NCI-H774 (cell line): ENCODE measurements at regions not wholly inside any gene's neighbourhood (a gene's known extent, or its start where the extent isn't known, plus 50 kb on each side); places are given as distances from the start of the nearest gene placed in this dataset.

Experiments
- DNase-seq: peaks from one replicate; lab custom pipeline; 2025; lab: John Stamatoyannopoulos, UW

DNA sequence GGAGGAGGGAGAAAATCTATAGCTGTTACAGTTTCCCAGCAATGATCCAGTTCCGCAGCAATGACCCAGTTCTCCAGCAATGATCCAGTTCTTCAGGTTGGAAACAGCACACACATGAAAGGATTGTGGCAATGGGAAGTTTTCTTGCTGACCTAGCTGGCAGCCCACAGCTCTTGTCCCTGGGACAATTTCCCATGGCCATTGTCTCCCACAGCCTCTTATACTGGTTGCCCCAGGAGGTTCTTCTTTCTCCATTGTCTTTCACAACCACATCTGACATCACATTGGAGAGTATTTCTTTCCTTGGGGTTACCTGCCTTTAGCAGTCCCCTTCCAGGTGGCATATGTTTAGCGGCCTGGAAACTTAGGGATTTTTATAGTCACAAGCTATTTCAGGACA, 209.8 kb upstream of the PLEKHG7 start:
- DNase-seq, result no peak

DNA sequence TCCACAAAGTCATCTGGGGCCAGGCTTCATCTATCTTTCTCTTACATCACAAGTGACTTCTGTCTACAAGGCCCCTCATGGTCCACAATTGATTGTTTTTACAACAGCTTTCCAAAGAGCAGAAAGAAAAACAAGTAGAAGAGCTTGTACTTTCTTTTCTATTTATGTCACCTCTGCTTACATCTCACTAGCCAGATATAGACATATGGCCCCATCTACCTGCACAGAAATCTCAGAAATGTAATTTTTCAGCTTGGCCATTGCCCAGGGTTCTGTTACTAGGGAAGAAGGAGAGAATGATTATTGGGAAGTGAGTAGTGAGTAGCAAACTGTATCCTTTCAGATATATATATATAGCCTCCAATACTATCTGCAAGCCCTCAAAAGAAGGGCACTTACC, 210.5 kb upstream of the PLEKHG7 start:
- DNase-seq, result no peak

DNA sequence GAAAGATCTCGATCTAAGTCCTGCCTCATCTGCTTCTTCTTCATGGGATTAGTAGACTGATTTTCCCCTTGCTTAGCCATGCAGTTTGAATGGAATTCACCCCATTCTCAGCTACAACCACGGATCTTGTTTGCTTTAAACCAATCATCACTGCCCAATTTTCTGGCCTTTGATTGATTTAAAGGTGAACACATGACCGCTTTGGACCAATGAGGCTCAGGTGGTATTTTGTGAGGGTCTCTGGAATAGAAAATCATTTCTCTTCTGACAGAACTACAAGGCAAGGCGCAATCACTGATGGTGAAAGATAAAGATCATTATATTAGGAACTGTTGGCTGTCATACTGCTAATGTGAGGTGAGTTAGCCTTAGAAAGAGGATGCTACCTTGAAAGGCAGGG, 213.0 kb upstream of the PLEKHG7 start:
- DNase-seq, result no peak

DNA sequence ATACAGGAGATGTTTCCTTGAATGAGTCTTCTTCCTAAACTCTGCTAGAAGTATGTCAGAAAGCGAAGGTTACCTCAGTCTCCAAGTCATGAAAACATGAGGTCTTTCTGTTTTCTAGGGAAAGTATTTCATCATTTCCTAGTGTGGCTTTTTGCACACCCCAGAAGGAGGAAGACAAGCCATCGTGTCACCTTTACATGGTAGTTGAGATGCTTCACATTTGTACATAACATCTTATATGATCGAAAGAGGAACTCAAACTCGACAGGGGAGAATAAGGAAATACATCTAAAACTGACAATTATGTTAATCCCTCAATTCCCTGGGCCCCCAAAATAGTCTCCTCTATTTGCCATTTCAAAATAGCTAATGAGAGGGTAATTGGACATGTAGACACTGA, 214.1 kb upstream of the PLEKHG7 start:
- DNase-seq, result no peak

DNA sequence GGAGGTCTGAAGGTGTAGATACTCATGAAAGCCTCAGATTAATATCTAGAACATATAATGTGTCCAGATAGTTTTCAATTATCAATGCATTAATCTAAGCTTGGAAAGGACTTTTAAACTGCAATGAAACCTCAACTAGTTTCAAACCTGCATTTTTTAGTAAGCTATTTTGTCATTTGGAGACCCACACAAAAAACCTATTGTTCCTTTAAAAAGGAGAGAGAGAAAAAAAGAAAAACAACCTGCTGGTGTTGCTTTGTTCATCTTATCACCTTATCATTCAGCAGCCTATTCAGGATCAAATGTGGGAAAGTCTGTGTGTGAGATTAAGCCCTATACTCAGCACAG, 215.7 kb upstream of the PLEKHG7 start:
- DNase-seq, result no peak

DNA sequence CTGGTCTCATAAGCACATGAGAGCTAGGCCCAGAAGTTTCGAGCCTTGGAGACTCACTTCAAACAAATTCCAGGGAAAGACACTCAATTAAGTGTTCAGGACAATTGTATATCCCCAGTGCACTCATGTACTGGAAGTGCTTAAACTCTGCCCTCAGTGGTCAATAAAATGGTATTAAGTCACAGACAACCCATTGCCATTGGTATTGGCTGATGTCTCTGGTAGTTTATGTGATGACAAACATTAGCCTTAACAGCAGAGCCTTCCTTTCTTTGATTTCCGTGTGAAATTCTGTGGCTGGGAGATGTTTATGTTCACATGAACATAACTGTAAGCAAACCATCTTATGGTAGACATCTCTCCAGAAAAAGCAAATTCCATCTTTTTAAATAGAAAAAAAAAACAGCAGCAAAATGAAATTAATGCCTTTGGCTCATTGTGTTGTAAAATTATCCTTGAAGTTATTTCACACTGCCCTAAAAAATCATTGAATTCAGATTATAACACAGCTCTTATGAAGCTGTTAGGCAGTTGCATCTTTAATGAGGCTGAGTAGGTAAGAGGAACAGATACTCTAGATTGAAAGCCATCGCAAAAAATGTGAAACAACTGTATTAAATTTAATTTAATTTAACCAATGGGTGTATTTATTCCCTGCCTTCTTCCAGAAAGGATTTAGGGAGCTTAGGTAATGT, 216.2 kb upstream of the PLEKHG7 start:
- no peak for DNase-seq

DNA sequence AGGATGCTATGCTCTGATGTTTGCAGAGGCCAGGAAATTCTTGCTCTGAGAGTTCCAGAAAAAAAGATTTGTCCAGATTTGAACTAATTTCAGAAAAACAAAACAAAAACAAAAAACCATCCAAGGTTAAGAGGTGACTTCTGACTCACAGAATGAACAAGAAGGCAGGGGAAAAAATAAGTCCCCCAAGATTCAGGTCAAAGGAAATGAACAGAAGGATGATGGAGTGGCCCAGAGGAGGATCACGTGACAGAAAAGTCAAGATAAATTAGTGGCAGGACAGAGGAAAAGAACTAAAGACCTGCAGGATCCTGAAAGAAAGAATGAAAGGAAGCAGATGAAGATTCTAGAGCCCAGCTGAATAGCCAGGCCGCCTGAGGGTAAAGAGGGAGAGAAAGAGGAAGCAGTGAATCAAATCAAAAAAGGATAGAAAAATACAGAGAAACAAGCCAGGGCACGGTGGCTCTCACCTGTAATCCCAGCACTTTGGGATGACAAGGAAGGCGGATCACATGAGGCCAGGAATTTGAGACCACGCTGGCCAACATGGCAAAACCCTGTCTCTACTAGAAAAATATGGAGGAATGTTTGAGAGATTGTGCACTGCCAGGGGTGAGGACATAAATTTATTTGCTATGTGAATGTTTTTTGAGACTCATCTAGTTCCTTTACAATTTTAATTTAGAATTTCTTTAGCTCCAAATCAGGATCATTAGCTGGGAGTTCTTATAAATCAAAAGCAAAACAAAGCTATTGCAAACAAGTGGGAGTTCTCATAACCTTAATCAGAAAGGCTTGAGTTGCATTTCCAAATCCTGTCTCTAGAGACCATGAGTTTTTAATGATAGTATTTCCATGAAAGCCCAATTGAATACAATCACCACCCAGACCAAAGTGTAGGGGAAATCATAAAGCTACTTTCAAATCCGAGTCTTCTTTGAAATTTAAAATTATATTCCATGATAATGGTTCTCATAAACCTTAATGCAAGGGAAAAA, 217.1 kb upstream of the PLEKHG7 start:
- no peak for DNase-seq

DNA sequence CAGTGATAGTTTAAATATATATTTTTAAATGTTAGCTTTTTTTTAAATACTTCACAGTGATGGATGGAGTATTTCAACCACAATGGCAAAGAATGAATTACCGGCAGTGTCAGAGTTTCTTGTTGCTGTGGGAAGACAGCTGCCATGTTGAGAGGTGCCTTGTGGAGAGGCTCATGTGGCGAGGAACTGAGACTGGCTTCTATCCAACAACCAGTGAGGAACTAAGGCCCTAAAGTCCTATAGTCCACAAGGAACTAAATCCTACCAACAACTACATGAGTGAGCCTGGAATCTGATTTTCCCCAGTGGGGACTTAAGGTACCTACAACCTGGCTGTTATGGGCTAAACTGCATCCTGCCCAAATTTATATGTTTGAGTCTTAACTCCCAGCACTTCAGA, 220.2 kb upstream of the PLEKHG7 start:
- DNase-seq, result no peak

DNA sequence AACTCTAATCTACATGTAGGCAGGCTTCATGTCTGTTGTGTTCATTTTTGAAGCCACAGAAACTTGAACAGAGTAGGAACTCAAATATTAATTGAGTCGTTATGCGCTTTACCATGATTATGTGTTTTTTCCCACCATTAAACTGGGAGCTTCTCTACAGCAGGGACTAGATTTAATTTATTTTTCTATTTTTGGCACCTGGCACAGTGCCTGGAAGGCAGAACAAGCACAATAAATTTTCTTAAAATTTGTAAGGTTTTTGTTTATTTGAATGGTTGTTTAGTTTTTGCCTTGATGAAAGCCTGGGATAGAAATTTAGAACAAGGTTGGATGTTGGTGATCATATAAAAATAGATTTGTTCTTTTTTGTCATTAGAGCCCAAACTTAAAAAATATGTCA, 221.7 kb upstream of the PLEKHG7 start:
- DNase-seq, result no peak

DNA sequence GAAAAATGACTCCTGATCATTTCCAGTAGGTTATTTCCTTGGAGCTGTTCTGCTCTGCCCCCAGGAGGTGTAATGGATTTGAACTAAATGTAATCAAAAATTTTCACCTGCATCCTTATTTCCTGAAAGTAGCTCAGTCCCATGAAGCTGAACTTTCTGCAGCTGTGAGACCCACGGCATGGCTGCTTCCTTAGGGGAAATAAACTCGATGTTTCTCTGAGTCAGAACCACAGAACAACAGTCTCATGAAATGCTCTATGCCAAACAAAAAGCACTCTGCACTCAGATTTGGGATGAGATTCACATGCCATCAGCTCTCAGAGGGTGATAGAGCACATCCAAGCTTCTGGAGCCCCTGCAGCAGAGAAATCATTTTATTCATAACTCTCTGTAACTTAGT, 224.1 kb upstream of the PLEKHG7 start:
- DNase-seq, result no peak

DNA sequence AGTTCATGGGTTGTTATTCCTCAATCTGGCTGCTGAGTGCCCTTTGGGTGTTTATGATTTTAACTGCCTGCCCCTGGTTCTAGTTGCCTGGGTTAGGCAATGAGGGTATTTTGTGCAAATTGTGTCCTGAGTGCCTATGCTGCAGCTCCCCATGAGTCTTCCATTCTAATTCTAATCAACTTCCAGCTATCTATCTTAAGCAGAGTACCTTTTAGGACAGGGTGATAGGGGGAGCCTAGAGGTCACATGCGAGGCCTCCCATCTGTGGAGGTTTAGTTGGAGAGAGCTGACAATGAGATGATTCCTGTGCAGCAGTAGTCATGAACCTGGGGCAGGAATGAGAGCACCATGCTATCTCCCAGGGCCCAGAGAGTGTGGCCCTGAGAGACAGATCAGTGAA, 225.9 kb upstream of the PLEKHG7 start:
- DNase-seq, result no peak

DNA sequence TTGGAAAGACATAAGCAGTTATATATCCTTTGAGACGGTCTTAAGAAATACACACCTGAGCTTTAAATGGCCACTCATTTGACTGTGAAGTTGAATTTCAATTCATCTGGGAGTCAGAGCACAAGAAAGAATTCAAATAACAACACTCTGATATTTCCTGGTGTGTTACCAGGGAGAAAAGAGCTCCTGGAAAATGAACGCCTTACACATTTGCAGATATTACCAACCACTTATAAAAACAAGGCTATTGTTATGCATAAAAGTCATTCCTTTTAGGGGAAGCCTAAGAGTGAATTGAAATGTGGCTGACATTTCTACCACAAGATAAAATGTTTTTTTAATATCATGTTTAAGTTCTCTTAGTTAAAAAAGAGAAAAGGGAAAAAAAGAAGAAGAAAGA, 229.2 kb upstream of the PLEKHG7 start:
- no peak for DNase-seq

DNA sequence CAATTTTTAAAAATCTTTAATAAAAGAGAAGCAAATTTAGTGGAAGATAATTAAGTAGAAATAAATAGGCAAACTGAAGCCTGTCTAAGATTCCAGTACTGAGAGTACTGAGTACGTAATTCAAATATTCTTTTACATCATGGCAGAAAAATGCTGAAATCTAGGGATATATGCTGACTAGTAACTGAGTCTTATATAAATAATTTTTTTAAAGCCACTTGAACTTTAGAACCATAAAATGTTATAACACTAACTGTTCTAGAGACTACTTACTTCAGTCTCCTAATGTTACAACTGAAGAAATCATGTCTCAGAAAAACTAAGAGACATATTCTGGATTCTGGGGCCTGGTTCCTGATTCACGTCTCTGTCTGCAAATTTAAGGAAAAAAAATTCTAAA, 230.6 kb upstream of the PLEKHG7 start:
- no peak for DNase-seq

DNA sequence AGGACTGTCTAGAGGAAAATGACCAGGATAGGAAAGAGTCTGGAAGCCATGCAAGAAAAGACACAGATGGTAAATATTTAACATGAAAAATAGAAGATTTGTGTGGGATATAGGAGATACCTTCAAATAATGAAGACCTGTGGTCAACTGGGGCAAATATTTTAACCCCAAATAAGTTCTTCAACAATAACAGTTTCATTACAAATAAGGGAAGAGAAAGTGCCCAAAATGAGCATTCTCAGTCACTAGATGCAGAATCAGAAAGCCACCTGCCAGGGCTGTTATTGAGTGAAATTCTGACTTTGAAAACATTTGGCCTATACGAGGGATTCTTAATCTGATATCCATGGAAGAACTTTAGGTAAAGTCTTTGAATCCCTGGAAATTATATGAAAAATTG, 231.2 kb upstream of the PLEKHG7 start:
- no peak for DNase-seq

DNA sequence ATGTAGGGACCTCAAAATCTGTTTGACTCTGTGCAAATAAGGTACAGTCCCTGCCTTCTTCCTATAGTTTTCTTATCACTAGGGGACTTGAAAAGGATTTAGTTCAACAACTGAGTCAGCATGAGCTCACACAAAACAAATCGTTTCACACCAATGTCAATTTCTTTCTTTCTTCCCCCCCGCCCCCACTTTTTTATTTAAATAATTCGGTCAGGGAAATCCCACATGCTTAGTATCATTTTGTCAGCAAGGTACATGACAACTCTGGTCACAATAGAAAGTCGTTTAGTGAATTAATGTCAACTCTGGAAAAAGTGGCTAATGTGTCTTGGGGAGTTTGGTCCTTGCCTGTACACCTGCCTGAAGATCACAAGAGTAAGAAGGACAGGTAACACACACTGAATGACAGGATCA, 232.2 kb upstream of the PLEKHG7 start:
- DNase-seq, result no peak

DNA sequence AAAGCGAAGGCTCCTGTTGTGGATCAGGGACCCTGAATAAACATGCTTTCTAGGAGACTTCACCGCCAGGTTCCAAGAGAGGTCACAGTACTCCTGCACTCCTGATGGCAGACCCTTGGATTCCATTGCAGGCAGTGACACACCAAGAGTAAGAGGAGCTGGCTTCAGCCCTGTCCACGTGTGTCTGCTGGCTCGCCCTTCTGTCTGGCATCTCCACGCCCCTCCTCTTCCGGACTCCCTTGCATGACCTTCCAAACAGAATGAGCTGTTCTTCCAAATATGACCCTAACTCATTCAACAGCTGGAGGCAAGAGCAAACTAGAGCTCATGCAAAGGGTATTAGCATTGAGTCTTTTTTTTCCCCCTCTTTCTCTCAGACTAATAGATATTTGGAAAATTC, 233.0 kb upstream of the PLEKHG7 start:
- DNase-seq, result no peak

DNA sequence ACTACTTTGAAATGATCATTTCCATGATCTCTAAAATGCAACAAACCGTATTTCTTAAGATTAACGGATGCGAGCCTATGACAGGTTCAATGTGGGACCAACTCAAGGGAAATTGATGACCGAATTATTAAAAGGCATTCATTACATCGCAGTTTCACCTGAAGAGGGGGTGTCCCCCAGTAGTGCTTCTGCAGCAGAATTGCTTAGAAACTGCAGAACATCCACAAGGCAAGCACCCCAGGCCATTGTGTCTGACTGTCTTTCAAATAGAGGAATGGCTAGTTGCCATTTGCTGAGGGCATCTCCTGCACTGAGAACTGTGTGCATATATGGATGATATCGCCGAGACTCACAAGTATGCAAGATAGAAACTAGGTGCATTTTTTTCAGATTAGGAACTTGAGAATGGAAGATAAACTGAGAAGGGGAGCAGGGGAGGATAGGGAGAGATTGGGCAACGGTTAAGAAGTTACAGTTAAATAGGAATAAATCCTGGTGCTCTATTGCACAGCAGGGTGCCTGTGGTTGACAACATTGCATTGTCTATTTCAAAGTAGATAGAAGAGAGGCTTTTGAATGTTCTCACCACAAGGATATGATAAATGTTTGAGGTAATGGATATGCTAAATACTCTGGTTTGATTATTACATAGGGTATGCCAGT, 234.3 kb upstream of the PLEKHG7 start:
- no peak for DNase-seq

DNA sequence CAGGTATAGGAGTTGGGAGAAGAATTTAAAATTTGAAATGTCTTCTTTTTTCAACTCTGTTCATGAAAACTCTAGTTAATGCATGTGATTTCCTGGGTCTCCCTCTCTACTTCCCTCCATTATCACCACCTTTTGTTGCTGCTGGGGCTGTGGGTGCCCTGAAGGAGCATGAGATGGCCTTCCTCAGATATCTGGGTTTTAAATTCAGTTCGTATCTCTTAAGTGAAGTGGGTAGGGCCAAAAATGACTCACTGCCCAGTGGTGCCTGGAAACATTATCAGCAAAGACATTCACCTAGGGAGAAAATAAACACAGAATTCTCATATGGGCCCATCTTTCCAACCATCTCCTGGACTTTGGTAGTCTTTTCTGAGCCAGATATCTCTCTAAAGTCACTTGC, 234.9 kb upstream of the PLEKHG7 start:
- DNase-seq, result no peak

DNA sequence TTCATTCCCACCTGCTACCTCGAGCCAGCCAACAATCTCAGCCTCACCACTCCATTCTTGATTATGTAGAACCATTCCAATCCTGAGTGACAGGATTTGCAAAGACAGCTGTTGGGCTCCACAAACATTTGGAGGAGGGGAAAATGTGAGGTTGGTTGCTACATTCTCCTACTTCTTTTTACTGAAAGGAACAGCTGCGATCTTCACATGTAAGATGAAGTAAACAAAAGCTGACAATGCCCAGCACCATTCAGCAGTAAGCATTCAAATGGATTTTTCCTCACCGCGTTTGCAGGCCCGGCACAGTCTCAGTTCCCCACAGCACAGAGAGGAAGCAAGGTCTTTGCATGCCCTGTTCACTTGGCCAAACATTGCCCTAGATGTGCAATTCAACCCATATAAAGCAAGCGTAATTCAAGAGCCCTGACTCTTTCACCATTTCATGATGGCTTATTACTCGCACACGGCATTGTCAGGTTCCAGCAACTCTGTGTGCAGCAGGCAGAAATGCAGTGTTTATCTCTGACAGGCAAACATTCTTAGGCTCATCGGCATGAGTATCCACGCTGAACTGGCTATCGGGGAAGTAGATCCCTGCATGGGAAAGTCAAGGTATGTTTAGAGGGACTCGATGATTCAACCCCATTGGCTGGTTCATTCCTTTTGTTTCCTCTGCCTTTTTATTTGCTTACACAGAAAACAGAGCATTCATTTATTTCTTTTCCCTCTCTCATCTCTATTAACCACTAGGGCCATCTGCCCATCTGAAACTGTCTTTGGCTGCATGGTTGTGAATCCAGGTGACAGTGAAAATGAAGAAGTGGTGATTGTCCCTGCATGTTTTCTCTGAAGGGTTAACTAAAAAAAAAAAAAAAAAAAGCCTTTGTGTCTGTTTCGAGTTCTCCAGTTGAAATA, 236.1 kb upstream of the PLEKHG7 start:
- DNase-seq, result peak; percentile 56

DNA sequence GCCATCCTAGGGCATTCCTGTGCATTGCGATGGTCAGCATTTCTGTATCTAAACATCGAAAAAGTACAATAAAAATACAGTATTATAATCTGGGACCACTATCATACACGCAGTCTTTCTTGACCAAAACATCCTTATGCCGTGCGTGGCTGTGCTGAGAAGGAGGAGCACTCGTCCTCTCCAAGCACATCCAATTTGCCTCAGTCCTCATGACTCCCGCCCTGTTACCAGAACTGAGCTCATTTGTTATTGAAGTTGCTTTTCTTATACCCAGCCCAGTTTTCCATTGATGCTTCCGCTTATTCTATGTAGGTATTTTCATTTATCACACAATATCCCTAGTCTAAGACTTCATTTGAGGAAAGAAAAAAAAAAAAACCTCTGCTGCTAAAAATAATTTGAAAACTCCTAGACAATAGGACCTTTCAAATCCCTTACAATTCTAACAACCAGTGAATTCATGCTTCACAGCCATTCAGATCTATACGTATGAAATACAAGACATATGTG, 236.9 kb upstream of the PLEKHG7 start:
- DNase-seq, result no peak

DNA sequence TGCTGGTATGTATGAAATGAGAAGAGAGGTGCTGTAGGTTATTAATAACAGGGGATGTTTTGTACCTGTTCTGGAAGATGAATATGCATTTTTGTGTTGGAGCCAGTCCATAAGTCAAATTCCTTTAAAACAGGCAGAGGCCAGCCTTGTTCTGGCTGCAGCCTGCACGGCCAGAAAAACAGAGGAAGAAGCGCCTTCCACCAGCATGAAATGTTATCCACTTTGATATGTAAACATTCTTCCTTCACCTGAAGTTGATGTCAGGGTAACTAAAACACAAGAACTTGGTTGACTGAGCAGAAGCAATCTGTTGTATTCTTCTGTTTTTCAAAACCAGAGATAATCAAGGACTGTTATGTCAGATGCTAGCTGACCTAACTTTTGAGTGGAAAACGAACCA, 237.9 kb upstream of the PLEKHG7 start:
- DNase-seq, result no peak

DNA sequence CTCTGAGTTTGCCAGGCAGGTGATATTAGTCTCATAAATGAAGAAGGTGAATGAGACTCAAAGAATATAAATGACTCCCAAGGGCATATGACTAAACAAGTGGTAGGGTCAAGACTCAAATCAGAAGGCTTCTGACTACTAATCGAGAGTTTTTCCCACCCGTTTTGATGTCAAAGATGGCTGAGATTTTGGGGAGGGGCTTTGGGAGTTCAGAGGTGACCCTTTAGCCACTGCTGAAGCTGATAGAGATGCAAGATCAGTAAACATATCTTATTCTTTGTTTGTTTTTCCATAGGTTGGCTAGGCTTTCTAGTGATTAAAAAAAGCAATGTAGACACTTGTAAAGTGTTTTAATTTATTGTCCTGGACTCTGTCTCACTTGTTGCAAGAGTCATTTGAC, 239.6 kb upstream of the PLEKHG7 start:
- DNase-seq, result no peak
